ENCODE measurements at regions not wholly inside any gene's neighbourhood (a gene's known extent, or its start where the extent isn't known, plus 50 kb on each side); places are given as distances from the start of the nearest gene placed in this dataset.
"Not testable (repeated sequence)": the region's sequence is repeated elsewhere in the genome, so short reads cannot be mapped to it uniquely, and the experiment has no call there.

GRCh38 chr11:47921080-47921555 lies 59.2 kb upstream of the PTPRJ start:
- TF ChIP-seq SPI1 (IDR thresholded peaks at IDR 0.05; ENCODE audit: borderline replicate concordance, low read depth), result peak; percentile 58; the same call in 1 of the 2 replicates
- not testable (repeated sequence) for H3K4me3 ChIP-seq (replicated peaks; ENCODE audit: insufficient read depth, low read length); DNase-seq (ENCODE audit: low read depth in 1 of 2, low spot score in 1 of 2); H3K27me3 ChIP-seq (ENCODE audit: insufficient read depth, poor library complexity, severe bottlenecking)
- H3K27ac ChIP-seq (replicated peaks), result peak overlapping the region; percentile 36

DNA sequence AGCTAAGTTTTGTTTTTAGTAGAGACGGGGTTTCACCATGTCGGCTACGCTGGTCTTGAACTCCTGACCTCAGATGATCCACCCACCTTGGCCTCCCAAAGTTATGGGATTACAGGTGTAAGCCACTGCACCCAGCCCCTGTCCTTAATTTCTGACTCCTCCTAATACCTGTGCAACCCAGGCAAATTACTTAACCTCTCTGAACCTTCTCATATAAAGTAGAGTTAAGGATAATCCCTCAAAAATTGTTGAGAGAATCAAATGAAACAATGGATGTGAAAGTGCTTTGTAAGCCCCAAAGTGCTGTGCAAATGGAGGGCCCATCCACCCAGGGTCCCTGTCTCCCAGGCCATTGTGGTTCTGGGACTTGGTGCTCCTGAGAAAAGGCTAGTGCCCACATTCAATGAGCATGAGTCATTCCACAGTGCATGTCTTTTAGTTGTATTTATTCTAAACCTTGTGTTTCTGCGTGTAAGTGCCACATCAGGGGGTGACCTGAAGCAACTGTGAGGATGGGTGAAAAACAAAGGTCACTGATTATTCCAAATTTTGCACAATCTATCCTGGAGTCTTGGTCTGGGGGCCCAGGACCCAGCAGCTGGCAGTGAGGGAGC lies 61.4 kb upstream of the PTPRJ start:
- Histone ChIP-seq H3K27me3 (ENCODE audit: insufficient read depth, poor library complexity, severe bottlenecking) (no peaks in the 10 kb centered on the region), H3K27ac (replicated peaks) (peak overlapping the region; percentile 70), H3K4me3 (replicated peaks; ENCODE audit: insufficient read depth, low read length) (no peak overlapping the region)
- no peak for DNase-seq (ENCODE audit: low read depth in 1 of 2, low spot score in 1 of 2)
- TF ChIP-seq GABPA (IDR thresholded peaks at IDR 0.05; ENCODE audit: low read depth) (no peak), SPI1 (IDR thresholded peaks at IDR 0.05; ENCODE audit: borderline replicate concordance, low read depth) (no peak), CTCF (IDR thresholded peaks at IDR 0.05; ENCODE audit: insufficient read depth, low read length) (no peak), POLR2AphosphoS5 (IDR thresholded peaks at IDR 0.05; ENCODE audit: low read depth) (no peak), REST (IDR thresholded peaks at IDR 0.05; ENCODE audit: insufficient replicate concordance, low read depth) (no peak)

GRCh38 chr11:47918370-47918690 lies 62.0 kb upstream of the PTPRJ start:
- peak overlapping the region; percentile 70 for H3K27ac ChIP-seq (replicated peaks)
- no peaks in the 10 kb centered on the region for H3K27me3 ChIP-seq (ENCODE audit: insufficient read depth, poor library complexity, severe bottlenecking)
- no peak for DNase-seq (ENCODE audit: low read depth in 1 of 2, low spot score in 1 of 2)
- TF ChIP-seq REST (IDR thresholded peaks at IDR 0.05; ENCODE audit: insufficient replicate concordance, low read depth), result no peak
- TF ChIP-seq CTCF (IDR thresholded peaks at IDR 0.05; ENCODE audit: insufficient read depth, low read length), result no peak
- TF ChIP-seq SPI1 (IDR thresholded peaks at IDR 0.05; ENCODE audit: borderline replicate concordance, low read depth), result no peak
- TF ChIP-seq GABPA (IDR thresholded peaks at IDR 0.05; ENCODE audit: low read depth), result no peak
- TF ChIP-seq POLR2AphosphoS5 (IDR thresholded peaks at IDR 0.05; ENCODE audit: low read depth), result 0 out of 2 replicates have a peak, but pooled peaks have one; percentile 5
- H3K4me3 ChIP-seq (replicated peaks; ENCODE audit: insufficient read depth, low read length), result no peak overlapping the region

- DNase-seq (ENCODE audit: low read depth in 1 of 2, low spot score in 1 of 2), result peak; percentile 73 to 94
- no peak overlapping the region for H3K4me3 ChIP-seq (replicated peaks; ENCODE audit: insufficient read depth, low read length)
- TF ChIP-seq REST (IDR thresholded peaks at IDR 0.05; ENCODE audit: insufficient replicate concordance, low read depth) (no peak), POLR2AphosphoS5 (IDR thresholded peaks at IDR 0.05; ENCODE audit: low read depth) (peak; percentile 44; the same call in 1 of the 2 replicates)
Observed at GRCh38 chr11:47917599-47918369, 62.6 kb upstream of the PTPRJ start.

More at GRCh38 chr11:47917599-47918369, 62.6 kb upstream of the PTPRJ start:
- Histone ChIP-seq H3K27ac (replicated peaks) (peak overlapping the region; percentile 70), H3K27me3 (ENCODE audit: insufficient read depth, poor library complexity, severe bottlenecking) (no peaks in the 10 kb centered on the region)

All from HL-60 (cell line).